GM21717 (cell line): ENCODE measurements at regions not wholly inside any gene's neighbourhood (a gene's known extent, or its start where the extent isn't known, plus 50 kb on each side); places are given as distances from the start of the nearest gene placed in this dataset.

Experiments used
- ATAC-seq: cut with Tn5 transposase; IDR thresholded peaks from one replicate; pipeline ENCODE4 v1.9.1; 2021; ENCODE audit warnings: mild to moderate bottlenecking, moderate library complexity; ENCODE audit not compliant: unreplicated experiment

- ATAC-seq, result no peak
Measured at GRCh38 chr2:146229508-146230155, 1615.2 kb upstream of the ACVR2A start.

GRCh38 chr2:146228466-146229058, 1616.3 kb upstream of the ACVR2A start:
- peak; percentile 64 for ATAC-seq

GRCh38 chr2:146228020-146228393, 1616.8 kb upstream of the ACVR2A start:
- no peak for ATAC-seq

DNA sequence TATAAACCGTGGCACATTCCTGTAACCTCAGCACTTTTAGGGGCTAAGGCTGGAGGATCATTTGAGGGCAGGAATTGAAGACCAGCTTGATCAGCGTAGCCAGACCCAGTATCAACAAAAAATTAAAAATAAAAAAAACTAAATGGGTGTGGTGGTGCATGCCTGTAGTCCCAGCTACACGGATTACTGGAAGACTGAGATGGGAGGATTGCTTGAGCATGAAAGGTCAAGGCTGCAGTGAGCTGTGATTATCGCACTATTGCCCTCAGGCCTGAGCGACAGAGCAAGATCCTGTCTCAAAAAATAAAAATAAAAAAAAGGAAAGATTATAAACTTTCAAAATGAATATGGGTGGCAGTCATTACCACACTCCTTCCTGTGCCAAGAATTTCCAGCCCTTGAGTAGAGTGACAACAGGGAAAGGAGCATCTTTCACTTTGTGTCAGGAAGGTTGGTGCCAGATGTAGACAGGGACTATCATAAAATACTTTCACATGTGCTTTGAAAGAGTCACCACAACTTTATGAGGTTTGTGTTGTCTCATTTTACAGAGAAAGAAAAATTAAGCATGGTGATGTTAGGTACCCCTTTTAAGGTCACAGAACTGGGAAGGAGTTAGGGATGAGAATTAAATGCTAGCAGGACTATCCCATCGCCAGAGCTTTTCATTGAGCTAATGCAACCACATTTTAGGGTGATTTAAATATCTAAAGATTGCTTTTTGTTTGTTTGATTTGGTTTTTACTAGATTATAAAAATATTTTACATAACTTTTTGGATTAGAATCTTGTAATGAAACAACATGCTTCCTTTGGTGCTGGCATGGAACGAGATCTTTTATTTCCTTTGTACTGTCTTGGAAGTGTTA, 1617.4 kb upstream of the ACVR2A start:
- no peak for ATAC-seq

DNA sequence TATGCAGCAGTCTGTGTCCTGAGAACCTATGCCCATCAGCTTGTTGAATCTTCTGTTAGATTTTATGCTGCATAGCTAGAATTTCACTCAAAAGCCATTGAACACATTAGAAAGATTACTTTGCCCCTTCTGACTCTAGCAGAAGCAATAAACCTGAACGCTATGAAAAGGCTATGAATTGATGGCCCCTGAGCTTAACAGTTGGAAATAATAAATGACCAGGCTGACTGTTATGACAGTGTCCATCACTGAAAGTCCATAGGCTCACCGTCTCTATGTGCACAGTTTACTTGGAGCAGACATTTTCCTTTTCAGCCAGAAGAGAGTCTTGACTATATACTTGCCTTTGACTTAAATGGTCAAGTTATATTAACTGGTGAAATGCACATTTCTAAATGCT, 1618.8 kb upstream of the ACVR2A start:
- no peak for ATAC-seq

GRCh38 chr2:146221826-146222225, 1623.0 kb upstream of the ACVR2A start:
- no peak for ATAC-seq

GRCh38 chr2:146220957-146221356, 1623.9 kb upstream of the ACVR2A start:
- ATAC-seq, result no peak

DNA sequence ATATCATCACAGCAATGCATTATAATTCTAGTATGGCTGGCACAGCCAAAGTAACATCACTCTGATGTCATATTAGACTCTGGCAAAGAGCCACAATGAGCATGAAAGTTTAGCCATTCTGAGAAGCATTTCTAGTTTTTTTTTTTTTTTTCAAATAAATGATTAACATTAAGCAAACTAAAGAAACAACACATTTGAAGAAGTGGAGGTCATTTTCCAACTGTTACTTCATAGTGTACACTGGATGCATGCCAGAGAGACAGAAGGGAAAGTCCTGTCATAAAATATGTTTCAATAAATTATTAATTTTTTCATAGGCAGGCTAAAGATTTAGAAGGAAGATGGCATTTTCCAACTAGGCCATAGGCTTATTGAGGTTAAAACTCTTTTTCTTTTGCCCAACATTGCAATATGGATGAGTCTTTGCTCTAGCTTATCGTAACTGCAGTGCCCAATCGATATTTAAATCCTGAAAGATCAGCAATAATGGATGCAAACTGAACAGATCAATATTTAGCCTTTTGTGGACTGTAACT, 1630.4 kb upstream of the ACVR2A start:
- no peak for ATAC-seq

- no peak for ATAC-seq
Measured at GRCh38 chr2:146213674-146214073, 1631.2 kb upstream of the ACVR2A start.

DNA sequence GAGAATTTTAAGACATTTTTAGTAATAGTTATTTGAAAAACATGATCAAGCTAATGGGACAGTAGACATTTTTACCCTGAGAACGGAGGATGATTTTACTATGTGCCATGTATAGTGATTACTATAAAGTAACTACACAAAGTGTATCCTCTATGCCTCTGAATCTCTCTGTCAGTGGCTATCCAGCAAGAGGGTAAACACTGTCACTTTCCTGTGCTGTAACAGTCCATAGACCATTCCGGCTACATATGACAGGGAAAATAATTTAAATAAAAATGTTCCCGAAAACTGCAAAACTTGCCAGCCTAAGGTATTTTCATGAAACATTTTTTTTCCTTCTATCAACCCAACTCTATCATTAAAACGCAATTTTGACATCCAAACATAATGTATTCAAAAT, 1632.2 kb upstream of the ACVR2A start:
- no peak for ATAC-seq

DNA sequence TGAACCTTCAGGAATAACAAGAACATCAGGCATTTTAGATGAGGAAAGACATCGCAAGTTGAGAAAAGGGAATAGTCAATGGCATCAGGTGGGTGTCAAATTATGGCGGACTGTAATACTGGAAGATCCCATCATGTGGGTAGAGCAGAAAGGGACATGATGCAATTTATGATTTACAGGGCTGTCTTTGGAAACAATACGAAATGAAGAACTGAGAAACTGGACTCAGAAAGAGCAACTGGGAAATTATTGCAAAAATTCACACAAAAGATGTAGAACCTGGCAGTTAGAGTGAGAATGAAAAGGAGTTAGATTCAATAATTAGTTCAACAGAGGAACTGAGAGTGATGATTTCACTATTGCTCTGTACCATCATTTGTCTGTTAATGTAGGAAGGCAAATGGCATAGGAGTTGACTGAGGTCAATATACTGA, 1635.0 kb upstream of the ACVR2A start:
- ATAC-seq, result peak; percentile 53

DNA sequence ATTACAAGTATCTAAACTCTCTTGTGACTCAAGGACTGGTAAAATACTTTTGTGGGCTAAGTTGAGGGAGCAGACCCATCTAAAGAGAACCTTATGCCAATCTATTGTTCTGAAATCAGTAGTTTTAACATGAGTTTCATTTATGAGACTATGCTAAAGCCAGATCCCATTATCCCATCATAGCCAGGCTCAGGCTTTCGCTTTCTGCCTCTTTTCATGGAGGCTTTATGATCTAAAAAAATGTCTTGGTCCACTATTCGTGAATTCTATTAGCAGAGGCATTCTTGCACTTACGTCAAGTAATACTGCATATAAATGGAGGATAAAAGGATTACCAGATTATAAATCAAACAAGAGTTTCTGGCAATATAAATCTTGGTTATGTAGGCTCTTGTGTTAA, 1636.9 kb upstream of the ACVR2A start:
- no peak for ATAC-seq

- ATAC-seq, result no peak
Measured at GRCh38 chr2:146207417-146207816, 1637.4 kb upstream of the ACVR2A start.

- ATAC-seq, result no peak
Measured at GRCh38 chr2:146203064-146203624, 1641.7 kb upstream of the ACVR2A start.

GRCh38 chr2:146193619-146194018, 1651.2 kb upstream of the ACVR2A start:
- no peak for ATAC-seq

DNA sequence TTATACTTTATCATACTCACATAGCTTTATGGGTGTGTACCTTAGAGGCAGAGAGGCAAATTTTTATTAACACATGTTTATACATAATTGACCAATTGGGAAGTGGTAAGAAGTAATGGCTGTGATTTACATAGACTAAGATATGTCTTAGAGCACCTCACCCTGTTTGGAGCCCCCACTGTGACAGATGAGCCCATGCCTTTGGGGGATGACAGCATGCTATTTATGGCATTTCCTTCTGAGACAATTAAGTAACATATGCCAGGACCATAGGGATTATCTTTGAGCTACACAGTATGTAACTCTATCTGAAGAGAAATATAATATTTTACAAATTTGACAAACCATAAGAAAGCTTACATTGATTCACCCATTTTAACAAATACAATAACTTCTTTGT, 1655.3 kb upstream of the ACVR2A start:
- no peak for ATAC-seq

GRCh38 chr2:146173934-146174333, 1654.0 kb upstream of the ZEB2 start:
- ATAC-seq, result no peak

DNA sequence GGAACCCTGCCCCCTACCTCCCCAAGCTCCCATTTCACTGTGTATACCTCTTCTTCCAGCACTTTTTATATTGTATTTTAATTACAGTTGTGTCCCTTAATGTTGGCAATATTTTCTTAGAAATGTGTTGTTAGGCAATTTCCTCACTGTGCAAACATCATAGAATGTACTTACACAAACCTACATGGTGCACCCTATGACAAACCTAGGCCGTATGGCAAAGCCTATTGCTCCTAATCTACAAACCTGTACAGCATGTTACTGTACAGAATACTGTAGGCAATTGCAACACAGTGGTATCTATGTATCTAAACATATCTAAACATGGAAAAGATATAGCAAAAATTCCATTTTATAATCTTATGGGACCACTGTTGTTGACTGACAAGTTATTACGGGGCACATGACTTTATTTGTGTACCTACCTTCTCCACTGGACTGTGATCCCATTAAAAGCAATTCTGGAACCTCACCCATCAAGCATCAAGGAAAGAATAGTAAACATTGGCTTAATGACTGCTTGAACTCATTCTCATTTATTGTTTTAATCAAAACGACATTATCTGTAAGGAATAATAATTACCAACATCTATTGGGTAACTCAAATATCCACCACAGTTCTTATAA, 1641.5 kb upstream of the ZEB2 start:
- ATAC-seq, result no peak

DNA sequence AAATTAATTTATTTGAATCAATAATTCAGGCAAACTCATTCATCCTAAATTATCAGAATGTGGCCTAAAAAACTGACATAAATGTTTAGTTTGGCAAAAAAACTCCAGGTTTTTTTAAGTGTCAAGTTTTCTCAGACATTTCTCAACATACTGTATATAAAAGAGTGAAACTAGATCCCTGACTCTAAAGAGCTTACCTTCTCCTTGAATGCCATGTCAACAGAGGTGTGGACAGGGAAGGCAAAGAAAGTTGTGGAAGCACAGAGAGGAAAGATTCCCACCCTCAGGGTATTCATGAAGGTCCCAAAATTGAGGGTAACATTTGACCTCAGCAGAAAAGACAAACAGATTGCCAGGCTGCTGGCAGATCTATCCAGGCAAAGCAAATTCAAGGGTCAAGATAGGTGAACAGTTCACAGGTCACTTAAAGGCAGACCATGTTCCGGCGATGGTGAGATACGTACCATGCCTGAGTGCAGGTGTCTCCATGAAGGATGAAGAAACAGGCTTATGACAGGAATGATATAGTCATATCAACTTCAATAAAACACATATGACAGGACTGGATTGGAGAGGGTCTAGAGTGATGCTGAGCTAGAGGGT, 1638.3 kb upstream of the ZEB2 start:
- no peak for ATAC-seq

DNA sequence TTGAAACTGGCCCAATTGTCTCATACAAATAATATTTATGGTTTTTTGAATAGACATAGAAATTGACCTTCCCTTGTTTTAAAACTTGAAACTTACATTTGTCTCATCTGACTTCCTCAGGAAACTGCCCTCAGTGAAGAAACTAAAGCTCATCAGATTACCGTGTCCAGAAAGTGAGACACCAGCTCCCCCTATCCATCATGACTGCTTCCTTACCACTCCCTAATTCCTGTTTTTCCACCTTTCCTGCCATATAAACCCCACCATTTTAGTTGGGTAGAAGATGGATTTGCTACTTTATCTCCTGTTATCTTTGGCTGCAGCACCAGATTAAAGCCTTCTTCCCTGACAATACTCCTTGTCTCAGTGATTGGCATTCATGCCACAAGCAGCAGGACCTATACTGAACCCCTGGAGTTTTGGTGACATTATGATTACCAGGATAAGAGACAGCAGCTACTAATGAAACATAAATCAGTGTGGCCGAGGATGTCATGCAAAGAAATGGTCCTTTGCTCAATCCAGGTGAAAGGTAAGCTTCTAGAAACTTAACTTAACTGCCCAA, 1627.6 kb upstream of the ZEB2 start:
- ATAC-seq, result no peak
